SK-N-SH (cell line): ENCODE measurements at regions not wholly inside any gene's neighbourhood (a gene's known extent, or its start where the extent isn't known, plus 50 kb on each side); places are given as distances from the start of the nearest gene placed in this dataset.

Experiments used
- CHD2 ChIP-seq: fragments of 150-350 bp; IDR thresholded peaks from 2 replicates; pipeline ENCODE4 v1.6.1; 2018; ENCODE audit warnings: low read length; ENCODE audit not compliant: partially characterized antibody
- CTCF ChIP-seq: fragments of 200-600 bp; sonication (generic); IDR thresholded peaks from 2 replicates; pipeline ENCODE4 v1.6.1; 2017; ENCODE audit warnings: antibody characterized with exemption, mild to moderate bottlenecking, moderate library complexity
- ELF1 ChIP-seq: IDR thresholded peaks from 2 replicates; pipeline ENCODE4 v1.4.0; 2012
- EP300 ChIP-seq, 2 experiments: IDR thresholded peaks; 2 replicates each; pipeline versions ENCODE4 v1.4.0 to v1.6.1; 2012; ENCODE audit warnings: borderline replicate concordance in 1 of 2, low read depth in 1 of 2, low read length in 1 of 2
- FOSL2 ChIP-seq: IDR thresholded peaks from 2 replicates; pipeline ENCODE4 v1.4.0; 2012; ENCODE audit warnings: low read depth, mild to moderate bottlenecking, moderate library complexity, borderline replicate concordance
- FOXJ3 ChIP-seq: sonication (generic); formaldehyde crosslinking; IDR thresholded peaks from 2 replicates; pipeline ENCODE4 v1.5.1; 2020; ENCODE audit warnings: mild to moderate bottlenecking, missing genetic modification reagents
- FOXM1 ChIP-seq: IDR thresholded peaks from 2 replicates; pipeline ENCODE4 v1.4.0; 2012; ENCODE audit warnings: low read depth, mild to moderate bottlenecking
- MXI1 ChIP-seq: IDR thresholded peaks from 2 replicates; pipeline ENCODE4 v1.6.1; 2012; ENCODE audit warnings: mild to moderate bottlenecking, low read depth, low read length, improper control_type of control experiment
- POLR2AphosphoS5 ChIP-seq: IDR thresholded peaks from 2 replicates; pipeline ENCODE4 v1.6.1; 2012; ENCODE audit warnings: low read depth, low read length
- RAD21 ChIP-seq: IDR thresholded peaks from 2 replicates; pipeline ENCODE4 v1.6.1; 2012; ENCODE audit warnings: mild to moderate bottlenecking, low read length
- RCOR1 ChIP-seq: fragments of 150-350 bp; IDR thresholded peaks from 2 replicates; pipeline ENCODE4 v1.6.1; 2017; ENCODE audit warnings: antibody characterized with exemption, low read length
- REST ChIP-seq: IDR thresholded peaks from 2 replicates; pipeline ENCODE4 v1.6.1; 2012; ENCODE audit warnings: mild to moderate bottlenecking, low read depth, low read length, moderate library complexity
- YY1 ChIP-seq: IDR thresholded peaks from 2 replicates; pipeline ENCODE4 v1.4.0; 2012; ENCODE audit warnings: low read depth, mild to moderate bottlenecking
- ZBTB33 ChIP-seq: IDR thresholded peaks from 2 replicates; pipeline ENCODE4 v1.4.0; 2012; ENCODE audit warnings: low read depth, borderline replicate concordance

- no peak for TF ChIP-seq CTCF
- no peak for TF ChIP-seq REST
- no peak for TF ChIP-seq CHD2
- no peak for TF ChIP-seq POLR2AphosphoS5
- TF ChIP-seq RCOR1 = no peak
- no peak for TF ChIP-seq EP300 (IDR thresholded peaks at IDR 0.05; ENCODE audit: borderline replicate concordance in 1 of 2, low read depth in 1 of 2, low read length in 1 of 2)
- TF ChIP-seq ZBTB33 = no peak
- no peak for TF ChIP-seq FOXM1
- no peak for TF ChIP-seq ELF1
- no peak for TF ChIP-seq FOSL2
- no peak for TF ChIP-seq RAD21
- TF ChIP-seq YY1 = no peak
- TF ChIP-seq MXI1 = no peak
- TF ChIP-seq FOXJ3 (CRISPR knock-in tag) = no peak
These were observed 399.5 kb upstream of the TNRC6C start for GRCh38 chr17:77558846-77559626.
